HCT116 (cell line): ENCODE measurements at regions not wholly inside any gene's neighbourhood (a gene's known extent, or its start where the extent isn't known, plus 50 kb on each side); places are given as distances from the start of the nearest gene placed in this dataset.

ENCODE experiments used
- ATAC-seq: fragments of 200-7000 bp; cut with Tn5 transposase; 2 replicates; pipeline ENCODE4 v1.9.1; 2020; ENCODE audit warnings: mild to moderate bottlenecking, moderate library complexity
- BruUV-seq: library from RNA; stranded (reverse); fragments of 400-500 nt; replicated peaks from 2 replicates; lab custom pipeline; 2021; lab: Mats Ljungman, UMichigan
- CTCF ChIA-PET: fragments of 300-600 bp; sonication (Branson Sonifier 250); formaldehyde crosslinking; loops from one replicate; lab custom pipeline; 2021; ENCODE audit warnings: antibody characterized with exemption; lab: Charles Lee
- POLR2A ChIA-PET: fragments of 300-600, 350-600 bp; sonication (Branson Sonifier 250); formaldehyde crosslinking; loops from one replicate; lab custom pipeline; 2021; ENCODE audit warnings: antibody characterized with exemption; lab: Charles Lee
- RAD21 ChIA-PET, 2 experiments: fragments of 300-600 bp; sonication (Branson Sonifier 250); formaldehyde crosslinking; loops; one replicate each; lab custom pipeline; 2023; ENCODE audit warnings: low total read pairs in 2 of 2; ENCODE audit not compliant: uncharacterized antibody in 2 of 2, unreplicated experiment in 2 of 2, low non-redundant PET in 1 of 2; lab: Charles Lee
- DNase-seq: peaks from one replicate; pipeline ENCODE4 v3.0.0-alpha.2; 2010; ENCODE audit warnings: low read depth, low spot score
- H2AFZ ChIP-seq: fragments of 200-600 bp; shearing (Covaris generic), sonication (generic); 2 replicates; pipeline ENCODE4 v1.6.1; 2017; ENCODE audit warnings: low read depth, mixed run types, mixed read lengths, antibody characterized with exemption, low read length; ENCODE audit not compliant: poor library complexity, severe bottlenecking
- H3K27ac ChIP-seq: 2 replicates; pipeline ENCODE4 v1.5.1; 2012; ENCODE audit warnings: low read depth, low read length
- H3K27me3 ChIP-seq: fragments of 200-600 bp; sonication (generic); 2 replicates; pipeline ENCODE4 v1.6.1; 2016; ENCODE audit warnings: mixed run types, low read length, mixed read lengths; ENCODE audit not compliant: insufficient read depth
- H3K36me3 ChIP-seq, 2 experiments: fragments of 200-500 bp in 1 of 2; fragments of 200-600 bp in 1 of 2; sonication (Bioruptor generic) in 1 of 2; sonication (generic) in 1 of 2; 2 replicates each; pipeline versions ENCODE4 v1.5.1 to v1.6.1; 2014 to 2016; ENCODE audit warnings: low read length in 2 of 2, inconsistent platforms in 1 of 2, mixed read lengths in 1 of 2, mixed run types in 1 of 2; ENCODE audit not compliant: insufficient read depth in 2 of 2, control insufficient read depth in 1 of 2
- H3K4me1 ChIP-seq, 2 experiments: fragments of 200-600 bp in 1 of 2; sonication (generic) in 1 of 2; 2 replicates each; pipeline versions ENCODE4 v1.5.1 to v1.6.1; 2012 to 2017; ENCODE audit warnings: low read length in 2 of 2, inconsistent platforms in 1 of 2, mild to moderate bottlenecking in 1 of 2, mixed read lengths in 1 of 2, mixed run types in 1 of 2, moderate library complexity in 1 of 2; ENCODE audit not compliant: insufficient read depth in 2 of 2, control insufficient read depth in 1 of 2
- H3K4me2 ChIP-seq: fragments of 200-600 bp; sonication (generic); 2 replicates; pipeline ENCODE4 v1.6.1; 2017; ENCODE audit warnings: mixed run types, low read length, mixed read lengths
- H3K4me3 ChIP-seq, 2 experiments: fragments of 200-600 bp in 1 of 2; sonication (generic) in 1 of 2; replicated peaks in 1 of 2; 2 replicates each; pipeline ENCODE4 v1.5.1; 2011 to 2016; ENCODE audit warnings: low read length in 2 of 2, control low read depth in 1 of 2, low read depth in 1 of 2, mild to moderate bottlenecking in 1 of 2, mixed read lengths in 1 of 2, mixed run types in 1 of 2
- H3K79me2 ChIP-seq: fragments of 200-600 bp; sonication (generic); 2 replicates; pipeline ENCODE4 v1.6.1; 2017; ENCODE audit warnings: mild to moderate bottlenecking, mixed run types, low read length, moderate library complexity, mixed read lengths; ENCODE audit not compliant: insufficient read depth
- H3K9ac ChIP-seq: fragments of 200-600 bp; sonication (generic); 2 replicates; pipeline ENCODE4 v1.6.1; 2016; ENCODE audit warnings: low read length, mixed read lengths
- H3K9me2 ChIP-seq: fragments of 200-600 bp; sonication (generic), shearing (Covaris generic); 2 replicates; pipeline ENCODE4 v1.6.1; 2017; ENCODE audit warnings: mixed run types, mild to moderate bottlenecking, moderate library complexity; ENCODE audit not compliant: insufficient read depth
- H3K9me3 ChIP-seq, 2 experiments: fragments of 200-500 bp in 1 of 2; fragments of 200-600 bp in 1 of 2; sonication (Bioruptor generic) in 1 of 2; sonication (generic) in 1 of 2; 2 replicates each; pipeline ENCODE4 v1.6.1; 2014 to 2017; ENCODE audit warnings: low read length in 2 of 2, mixed read lengths in 2 of 2, inconsistent platforms in 1 of 2, low read depth in 1 of 2, mild to moderate bottlenecking in 1 of 2, mixed run types in 1 of 2, moderate library complexity in 1 of 2; ENCODE audit not compliant: control insufficient read depth in 1 of 2, insufficient read depth in 1 of 2
- H4K20me1 ChIP-seq: fragments of 200-600 bp; sonication (generic), shearing (Covaris generic); 2 replicates; pipeline ENCODE4 v1.6.1; 2017; ENCODE audit warnings: mixed run types, mild to moderate bottlenecking, moderate library complexity; ENCODE audit not compliant: insufficient read depth
- ATF3 ChIP-seq: IDR thresholded peaks from 2 replicates; pipeline ENCODE4 v1.6.1; 2012
- CEBPB ChIP-seq: IDR thresholded peaks from 2 replicates; pipeline ENCODE4 v1.6.1; 2012; ENCODE audit warnings: low read depth
- EGR1 ChIP-seq: IDR thresholded peaks from 2 replicates; pipeline ENCODE4 v1.6.1; 2012; ENCODE audit warnings: low read depth
- ELF1 ChIP-seq: IDR thresholded peaks from 2 replicates; pipeline ENCODE4 v1.6.1; 2012; ENCODE audit warnings: low read depth, borderline replicate concordance
- EZH2 ChIP-seq: fragments of 200-600 bp; sonication (generic); IDR thresholded peaks from 2 replicates; pipeline ENCODE4 v1.6.1; 2017; ENCODE audit warnings: antibody characterized with exemption, mixed run types
- JUND ChIP-seq: IDR thresholded peaks from 2 replicates; pipeline ENCODE4 v1.6.1; 2012
- MAX ChIP-seq: IDR thresholded peaks from 2 replicates; pipeline ENCODE4 v1.6.1; 2012
- POLR2A ChIP-seq: IDR thresholded peaks from 2 replicates; pipeline ENCODE4 v1.7.0; 2011; ENCODE audit warnings: borderline replicate concordance; ENCODE audit not compliant: insufficient read depth, insufficient read length; ENCODE audit errors: extremely low read depth
- POLR2AphosphoS5 ChIP-seq: IDR thresholded peaks from 2 replicates; pipeline ENCODE4 v1.6.1; 2011; ENCODE audit warnings: mild to moderate bottlenecking, low read depth, low read length, moderate library complexity
- RAD21 ChIP-seq: IDR thresholded peaks from 2 replicates; pipeline ENCODE4 v1.6.1; 2012; ENCODE audit warnings: low read depth, mild to moderate bottlenecking
- REST ChIP-seq: IDR thresholded peaks from 2 replicates; pipeline ENCODE4 v1.6.1; 2012; ENCODE audit warnings: low read depth
- SIN3A ChIP-seq: IDR thresholded peaks from 2 replicates; pipeline ENCODE4 v1.6.1; 2012; ENCODE audit warnings: low read depth
- SP1 ChIP-seq: IDR thresholded peaks from 2 replicates; pipeline ENCODE4 v1.6.1; 2012; ENCODE audit warnings: low read depth
- SRF ChIP-seq: IDR thresholded peaks from 2 replicates; pipeline ENCODE4 v1.6.1; 2012; ENCODE audit warnings: low read depth
- TCF7L2 ChIP-seq: IDR thresholded peaks from 2 replicates; pipeline ENCODE4 v1.7.0; 2011; ENCODE audit warnings: borderline replicate concordance, inconsistent platforms; ENCODE audit not compliant: insufficient read depth, insufficient read length; ENCODE audit errors: extremely low read depth
- YY1 ChIP-seq: IDR thresholded peaks from 2 replicates; pipeline ENCODE4 v1.6.1; 2011; ENCODE audit warnings: low read length, low read depth, moderate library complexity, mild to moderate bottlenecking; ENCODE audit not compliant: insufficient replicate concordance; ENCODE audit errors: extremely low read depth
- ZBTB33 ChIP-seq: IDR thresholded peaks from 2 replicates; pipeline ENCODE4 v1.6.1; 2011; ENCODE audit warnings: mild to moderate bottlenecking, low read length, moderate library complexity; ENCODE audit not compliant: insufficient replicate concordance; ENCODE audit errors: extremely low read depth
- intact Hi-C: fragments of 100-400 bp; cut with micrococcal nuclease; formaldehyde crosslinking; loops from 2 replicates; pipeline ENCODE4 v1.10.0; 2022

- ChIA-PET POLR2A (no interaction called here), RAD21 (no interaction called here), CTCF (no interaction called here)
- no peaks in the 10 kb centered on the region for H3K27me3 ChIP-seq
- peaks cover 3% of the 10 kb centered on the region in 2 experiments; a peak in 2 of 4 replicates for H3K4me1 ChIP-seq
- DNase-seq (no peak), ATAC-seq (no peak)
- no peaks in the 10 kb centered on the region for H3K36me3 ChIP-seq
- no peak overlapping the region for H2AFZ ChIP-seq
- no peaks in the 10 kb centered on the region for H3K9me2 ChIP-seq
- no peak overlapping the region for H3K4me3 ChIP-seq
- no peaks in the 10 kb centered on the region for H3K79me2 ChIP-seq
- no peak overlapping the region for H3K27ac ChIP-seq
- H4K20me1 ChIP-seq = no peaks in the 10 kb centered on the region
- TF ChIP-seq EZH2 (no peak), ATF3 (no peak), REST (no peak), YY1 (no peak), ELF1 (no peak), MAX (no peak), SIN3A (no peak), SRF (no peak), JUND (no peak), TCF7L2 (no peak), POLR2A (no peak), SP1 (no peak), ZBTB33 (no peak), RAD21 (no peak), POLR2AphosphoS5 (no peak), EGR1 (no peak), CEBPB (no peak)
- H3K9me3 ChIP-seq = no peaks in the 10 kb centered on the region
- H3K4me2 ChIP-seq = no peak overlapping the region
- intact Hi-C loops = loop anchor here (5.0 kb wide), 1 partner anchor 36 kb away; no protein-coding TSS in a partner anchor
- BruUV-seq = no TSS peak
- H3K9ac ChIP-seq = no peak overlapping the region
These were observed 205.8 kb downstream of the TJP1 start for GRCh38 chr15:29616512-29616911.
